Stimulated activated naive CD8-positive, alpha-beta T cell treated with anti-CD3 and anti-CD28 coated beads, Interleukin-15, Interleukin-2, amounts not matched to agents 100 U/mL and 50 U/mL, for 24 hours (primary cell): ENCODE measurements at regions not wholly inside any gene's neighbourhood (a gene's known extent, or its start where the extent isn't known, plus 50 kb on each side); places are given as distances from the start of the nearest gene placed in this dataset.

Experiments used
- ATAC-seq: fragments of 150-1000 bp; cut with Tn5 transposase; one replicate; pipeline ENCODE4 v1.10.0; 2021
- DNase-seq: peaks from one replicate; pipeline ENCODE4 v3.0.0; 2021

DNA sequence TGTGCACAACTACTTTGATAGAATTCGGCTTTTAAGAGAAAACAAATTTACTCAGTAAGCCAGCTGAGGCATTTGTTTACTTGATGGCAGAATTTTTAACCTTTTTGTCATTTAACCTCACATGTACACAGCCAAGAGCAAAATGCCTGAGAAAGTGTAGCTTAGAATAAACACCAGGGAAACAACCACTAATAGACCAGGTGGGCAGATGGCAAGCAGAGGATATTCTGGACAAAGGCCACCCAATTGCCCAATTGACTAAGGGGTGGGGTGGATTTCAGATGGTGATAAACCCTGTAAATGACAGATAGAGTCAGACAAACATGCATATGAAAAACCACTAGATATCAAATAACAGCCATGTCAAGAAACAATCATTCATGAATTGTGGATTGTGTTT, 190.7 kb upstream of the FBXL4 start:
- no peak for DNase-seq
- no peak for ATAC-seq

DNA sequence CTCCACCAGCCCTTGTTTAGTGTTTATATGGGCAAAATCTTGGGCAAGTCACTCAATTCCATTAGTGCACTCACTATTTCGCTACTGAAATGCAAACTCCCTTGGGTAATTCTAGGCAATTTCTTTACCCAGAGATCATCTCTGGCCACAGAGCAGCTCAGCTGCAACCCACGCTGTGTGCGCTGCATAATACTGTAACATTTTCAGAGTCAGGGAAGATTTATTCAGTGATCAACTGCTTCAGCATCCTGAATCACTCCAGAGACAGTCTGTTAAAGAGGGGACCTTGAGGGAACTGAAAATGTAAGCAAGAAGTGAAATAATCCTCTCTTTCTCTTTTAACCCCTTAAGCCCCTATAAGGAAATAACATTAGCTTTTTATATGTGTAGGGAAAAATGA, 189.6 kb upstream of the FBXL4 start:
- ATAC-seq = no peak

DNA sequence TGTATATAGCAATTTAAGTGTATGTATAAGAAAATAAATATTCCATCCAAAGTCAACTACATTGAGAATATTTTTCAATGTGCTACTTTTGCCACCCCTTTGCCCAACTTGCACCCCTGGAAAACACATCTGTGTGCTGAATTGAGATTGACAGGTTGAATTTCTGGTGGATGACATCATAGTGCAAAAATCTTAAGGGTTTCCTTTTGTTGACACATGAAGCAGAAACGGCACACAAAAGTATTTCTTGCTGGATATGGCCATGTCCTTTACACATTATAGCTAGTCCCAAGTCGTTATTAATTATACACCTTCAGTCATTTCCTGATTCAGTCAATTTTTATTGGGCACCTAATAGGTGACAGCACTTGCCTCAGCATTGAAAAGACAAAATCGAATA, 188.7 kb upstream of the FBXL4 start:
- no peak for DNase-seq
- no peak for ATAC-seq

More for the DNA sequence above, 189.6 kb upstream of the FBXL4 start:
- DNase-seq = no peak

DNA sequence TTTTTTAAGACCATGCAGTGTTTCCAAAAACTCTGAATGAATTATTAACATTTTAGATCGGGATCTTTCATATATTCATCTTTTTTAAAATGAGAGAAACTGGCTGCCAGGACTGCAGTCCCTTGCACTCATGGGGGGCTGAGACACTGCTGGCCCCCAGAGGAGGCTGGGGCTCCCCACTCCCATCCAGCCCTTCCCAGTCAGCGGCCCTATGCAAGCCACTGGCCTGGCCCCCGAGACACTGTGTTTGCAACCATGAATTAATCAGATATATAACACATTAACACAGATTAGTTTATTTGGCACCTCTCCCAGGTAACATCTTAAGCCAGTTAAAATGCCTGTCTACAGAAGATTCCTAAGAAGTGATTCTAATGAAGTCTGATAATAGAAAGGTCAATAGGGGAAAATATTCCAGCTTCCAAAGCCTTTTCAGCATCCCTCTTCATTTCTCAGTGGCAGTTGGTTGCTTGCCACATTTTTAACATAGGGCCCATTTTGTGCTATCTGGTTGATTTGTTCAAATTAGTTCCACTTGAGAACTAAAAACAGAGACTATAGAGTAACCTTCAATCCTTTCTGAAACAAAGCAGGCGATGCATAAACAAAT, 184.4 kb upstream of the FBXL4 start:
- DNase-seq (no peak), ATAC-seq (no peak)

DNA sequence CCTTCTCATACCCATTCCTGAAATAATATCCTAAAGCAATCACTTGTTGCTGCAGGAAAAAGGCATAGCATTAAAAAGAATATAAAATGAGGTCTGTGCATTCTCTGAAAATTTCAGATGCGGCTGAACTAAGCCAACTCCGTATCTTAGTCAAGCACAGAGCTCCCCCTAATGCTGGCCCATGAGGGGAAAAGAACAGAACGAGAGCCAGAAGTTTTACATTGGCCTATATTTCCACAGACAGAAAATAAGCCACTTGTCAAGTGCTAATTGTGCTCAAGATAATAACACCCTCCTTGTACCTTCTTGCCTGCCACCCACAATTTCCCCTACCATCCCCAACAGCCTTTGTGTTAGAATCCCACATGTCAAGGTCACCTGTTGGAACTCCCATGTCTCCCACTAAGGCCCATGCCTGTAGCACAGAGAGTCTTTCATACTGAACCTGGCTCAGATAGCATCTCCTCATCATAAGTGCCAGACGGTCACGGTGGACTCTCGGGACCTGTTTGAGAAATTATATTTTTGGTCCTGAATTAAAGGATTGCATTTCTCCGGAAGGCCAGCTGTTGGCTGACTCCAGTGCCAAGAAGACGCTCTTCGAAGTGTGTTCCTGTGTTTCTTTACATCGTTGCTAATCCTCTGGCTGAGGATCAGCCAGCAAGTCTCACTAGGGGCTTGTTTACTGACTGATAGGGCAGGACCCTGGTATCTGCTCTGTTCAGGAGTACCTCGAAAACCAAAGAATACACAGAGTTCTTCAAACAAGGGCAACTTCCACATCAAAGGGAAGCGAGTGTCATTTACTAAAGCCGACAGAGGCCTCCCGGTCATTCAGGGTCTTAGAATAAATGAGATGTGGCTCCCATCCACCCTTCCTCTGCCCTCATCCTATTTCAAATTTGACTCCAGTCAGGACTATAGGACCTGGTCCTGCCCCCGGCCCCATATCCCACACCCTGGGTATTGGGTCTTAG, 183.4 kb upstream of the FBXL4 start:
- DNase-seq (no peak), ATAC-seq (no peak)

- ATAC-seq = no peak
- no peak for DNase-seq
These were observed 182.1 kb upstream of the FBXL4 start for GRCh38 chr6:99129835-99130234.

- no peak for DNase-seq
- no peak for ATAC-seq
These were observed 174.0 kb upstream of the FBXL4 start for GRCh38 chr6:99121748-99122147.

DNA sequence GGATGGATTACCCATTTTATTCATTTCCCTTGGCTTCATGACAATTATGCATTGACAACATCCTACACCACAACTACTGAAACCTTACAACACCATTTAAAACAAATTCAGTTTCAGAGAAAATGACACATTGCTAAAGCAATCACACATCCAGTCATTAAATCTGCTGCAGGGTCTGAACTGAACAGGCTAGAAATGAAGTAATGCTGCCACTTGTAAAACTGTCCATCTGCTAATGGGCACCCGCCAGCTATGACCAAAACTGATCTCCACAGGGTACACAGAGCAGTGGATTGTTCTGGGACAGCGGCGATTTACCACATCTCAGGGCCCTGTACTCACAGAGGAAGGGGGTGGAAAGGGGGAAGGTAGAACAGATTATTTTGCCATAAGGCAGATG, 172.9 kb upstream of the FBXL4 start:
- ATAC-seq (no peak), DNase-seq (no peak)

GRCh38 chr6:99119109-99120031, 171.6 kb upstream of the FBXL4 start:
- no peak for ATAC-seq
- peak; percentile 17 for DNase-seq

GRCh38 chr6:99114769-99115406, 167.1 kb upstream of the FBXL4 start:
- peak; percentile 43 for ATAC-seq
- no peak for DNase-seq

- ATAC-seq (no peak), DNase-seq (no peak)
These were observed 163.8 kb upstream of the FBXL4 start for GRCh38 chr6:99111590-99111989.

GRCh38 chr6:99110029-99110428, 162.3 kb upstream of the FBXL4 start:
- ATAC-seq (no peak), DNase-seq (no peak)

GRCh38 chr6:99104218-99104617, 156.5 kb upstream of the FBXL4 start:
- ATAC-seq = no peak
- no peak for DNase-seq

GRCh38 chr6:99099243-99099642, 151.5 kb upstream of the FBXL4 start:
- DNase-seq (no peak), ATAC-seq (no peak)

DNA sequence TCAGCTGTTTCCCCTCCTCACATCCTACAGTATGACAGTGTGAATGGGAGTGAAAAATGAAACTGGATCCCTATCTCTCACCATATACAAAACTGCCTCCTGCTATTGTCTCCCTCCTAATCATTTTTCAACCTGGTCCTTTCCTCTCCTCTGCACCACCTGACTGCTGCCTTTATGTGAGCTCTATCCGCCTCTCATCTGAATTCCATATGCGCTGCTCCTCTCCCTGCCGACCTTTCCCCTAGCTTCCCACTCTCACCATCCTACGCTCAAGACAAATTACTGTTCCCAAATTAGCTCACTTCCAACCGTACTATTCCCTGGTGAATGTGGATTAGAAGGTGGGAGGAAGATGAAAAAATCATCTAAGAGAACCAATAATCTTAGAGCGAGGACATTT, 148.4 kb upstream of the FBXL4 start:
- DNase-seq = no peak
- no peak for ATAC-seq

DNA sequence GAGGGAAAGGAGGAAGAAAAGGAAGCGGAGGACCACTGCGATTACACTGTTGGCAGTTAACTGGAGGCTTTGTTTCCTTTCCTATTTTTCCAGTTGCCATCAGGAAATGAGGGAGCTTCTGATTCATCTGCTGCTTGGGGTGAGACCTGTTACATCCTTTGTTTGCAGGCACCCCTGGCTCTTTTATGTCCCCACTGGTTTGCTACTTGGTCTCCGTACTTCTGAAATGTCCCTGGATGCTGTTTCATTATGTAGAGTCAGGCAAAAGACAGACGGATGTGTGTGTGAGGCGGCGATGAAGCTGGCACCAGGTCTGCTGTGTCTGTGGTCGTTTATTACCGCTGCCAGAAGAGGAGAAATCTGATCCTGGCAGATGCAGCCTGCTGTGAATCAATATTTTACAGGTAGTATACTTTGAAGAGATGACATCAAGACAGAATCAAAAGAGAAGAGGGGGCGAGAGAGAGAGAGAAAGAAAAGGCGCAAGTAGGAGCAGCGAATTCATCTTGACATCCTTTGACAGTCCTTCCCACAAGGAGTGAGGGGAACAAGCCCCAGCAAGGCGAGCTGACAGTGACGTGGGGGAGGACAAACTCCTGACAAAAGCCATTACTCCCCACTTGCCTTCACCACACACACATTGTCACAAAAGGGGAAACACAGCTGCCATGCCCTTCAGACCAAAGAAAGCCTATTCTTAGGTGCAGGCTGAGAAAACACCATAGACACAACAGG, 145.9 kb upstream of the FBXL4 start:
- ATAC-seq = no peak
- DNase-seq = no peak

- ATAC-seq (no peak), DNase-seq (no peak)
These were observed 144.7 kb upstream of the FBXL4 start for GRCh38 chr6:99092461-99092860.

DNA sequence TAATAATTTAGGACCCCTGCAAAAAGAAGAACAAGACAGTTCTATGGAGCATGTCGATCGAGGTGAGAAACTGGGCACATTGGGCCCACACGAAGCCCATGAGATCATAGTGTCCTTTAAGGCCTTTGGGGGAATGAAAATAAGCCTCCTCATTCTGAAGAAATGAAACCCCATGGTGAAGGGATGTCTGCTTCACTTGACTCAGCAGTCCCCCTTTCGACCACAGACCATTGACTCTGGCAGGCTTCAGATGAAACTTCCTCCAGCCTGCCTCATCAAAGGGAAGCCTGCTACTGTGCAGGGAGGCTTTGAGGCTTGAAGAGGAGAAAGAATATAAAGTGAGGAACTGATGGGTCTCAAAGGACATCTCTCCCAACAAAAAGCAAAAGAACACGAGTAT, 144.2 kb upstream of the FBXL4 start:
- no peak for DNase-seq
- ATAC-seq = no peak

- ATAC-seq = no peak
- no peak for DNase-seq
These were observed 132.4 kb upstream of the FBXL4 start for GRCh38 chr6:99080191-99080590.

DNA sequence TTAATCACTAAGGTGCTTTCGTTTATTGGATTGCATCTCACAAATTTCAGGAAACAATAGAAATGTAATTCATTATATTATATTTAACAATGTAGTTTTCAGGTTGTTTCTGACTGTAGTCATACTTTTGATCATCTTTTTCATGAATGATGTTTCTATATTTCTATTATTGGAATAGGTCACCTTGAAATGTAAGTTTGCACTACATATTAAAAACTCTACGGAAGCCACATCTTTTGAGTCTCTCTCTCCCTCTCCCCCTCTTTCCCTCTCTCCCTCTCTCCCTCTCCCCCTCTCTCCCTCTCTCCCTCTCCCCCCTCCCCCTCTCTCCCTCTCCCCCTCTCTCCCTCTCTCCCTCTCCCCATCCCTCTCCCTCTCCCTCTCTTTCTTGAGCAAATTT, 131.3 kb upstream of the FBXL4 start:
- DNase-seq (no peak), ATAC-seq (no peak)

DNA sequence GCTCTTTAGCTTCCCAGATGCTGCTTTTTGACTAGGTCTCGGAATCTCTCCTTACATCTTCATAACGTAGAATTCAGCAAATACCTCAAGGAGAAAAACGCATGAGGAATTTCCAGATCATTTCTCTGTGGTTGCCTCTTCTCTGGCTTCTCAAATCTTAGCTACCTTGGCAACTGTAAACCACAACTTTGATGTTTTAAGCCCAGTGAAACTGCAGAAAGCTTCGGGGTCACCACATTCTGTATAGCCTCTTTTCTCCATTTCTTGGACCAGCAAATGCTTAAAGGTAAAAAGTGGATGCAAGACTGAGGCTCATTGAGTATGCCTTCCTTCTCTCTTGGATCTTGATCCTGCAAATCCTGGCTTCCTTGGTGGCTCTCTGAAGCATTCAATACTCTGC, 125.5 kb upstream of the FBXL4 start:
- no peak for ATAC-seq
- no peak for DNase-seq
